PC-3 (cell line): ENCODE measurements at regions not wholly inside any gene's neighbourhood (a gene's known extent, or its start where the extent isn't known, plus 50 kb on each side); places are given as distances from the start of the nearest gene placed in this dataset.
"Not testable (repeated sequence)": the region's sequence is repeated elsewhere in the genome, so short reads cannot be mapped to it uniquely, and the experiment has no call there.

Source experiments
- ATAC-seq: fragments of 200-7000 bp; cut with Tn5 transposase; 2 replicates; pipeline ENCODE4 v1.9.1; 2020; ENCODE audit warnings: mild to moderate bottlenecking, moderate library complexity
- BruUV-seq: library from RNA; stranded (reverse); fragments of 400-500 nt; replicated peaks from 2 replicates; lab custom pipeline; 2021; lab: Mats Ljungman, UMichigan
- CTCF ChIA-PET: fragments of 300-600 bp; sonication (Branson Sonifier 250); formaldehyde crosslinking; loops from one replicate; lab custom pipeline; 2022; ENCODE audit warnings: antibody characterized with exemption; lab: Charles Lee
- POLR2A ChIA-PET: fragments of 300-600 bp; sonication (Branson Sonifier 250); formaldehyde crosslinking; loops from one replicate; lab custom pipeline; 2022; ENCODE audit warnings: antibody characterized with exemption; ENCODE audit not compliant: unreplicated experiment; lab: Charles Lee
- DNase-seq: peaks from one replicate; pipeline ENCODE4 v3.0.0-alpha.2; 2015
- H2AFZ ChIP-seq: fragments of 300-600 bp; sonication (generic); 2 replicates; pipeline ENCODE4 v1.6.0; 2016; ENCODE audit warnings: antibody characterized with exemption, low read length
- H3F3A ChIP-seq: fragments of 300-600 bp; sonication (generic); one replicate; pipeline ENCODE4 v1.6.0; 2017; ENCODE audit warnings: antibody characterized with exemption, low read length, control low read depth, mild to moderate bottlenecking; ENCODE audit not compliant: unreplicated experiment
- H3K27ac ChIP-seq: fragments of 300-600 bp; sonication (generic); 2 replicates; pipeline ENCODE4 v1.5.1; 2016; ENCODE audit warnings: mild to moderate bottlenecking, low read length
- H3K27me3 ChIP-seq: fragments of 300-600 bp; sonication (generic); 2 replicates; pipeline ENCODE4 v1.6.1; 2016; ENCODE audit warnings: low read length, mixed read lengths
- H3K36me3 ChIP-seq: fragments of 300-600 bp; sonication (generic); 2 replicates; pipeline ENCODE4 v1.6.1; 2016; ENCODE audit warnings: low read depth, mixed run types, low read length, mixed read lengths
- H3K4me1 ChIP-seq: fragments of 300-600 bp; sonication (generic); 2 replicates; pipeline ENCODE4 v1.5.1; 2016; ENCODE audit warnings: low read length; ENCODE audit not compliant: insufficient read depth
- H3K4me2 ChIP-seq: fragments of 300-600 bp; sonication (generic); 2 replicates; pipeline ENCODE4 v1.6.0; 2016; ENCODE audit warnings: low read length
- H3K4me3 ChIP-seq: fragments of 300-600 bp; sonication (generic); 2 replicates; pipeline ENCODE4 v1.5.1; 2016; ENCODE audit warnings: mild to moderate bottlenecking, low read length, mixed read lengths
- H3K79me2 ChIP-seq: fragments of 300-600 bp; sonication (generic); 2 replicates; pipeline ENCODE4 v1.6.1; 2017; ENCODE audit warnings: low read length, mixed read lengths
- H3K9ac ChIP-seq: fragments of 300-600 bp; sonication (generic); 2 replicates; pipeline ENCODE4 v1.6.0; 2016; ENCODE audit warnings: mild to moderate bottlenecking, low read length
- H3K9me2 ChIP-seq: fragments of 300-600 bp; sonication (generic); replicated peaks from 2 replicates; pipeline ENCODE4 v1.6.1; 2016; ENCODE audit warnings: mixed run types, low read length, mixed read lengths
- H3K9me3 ChIP-seq: fragments of 300-600 bp; sonication (generic); 2 replicates; pipeline ENCODE4 v1.6.1; 2016; ENCODE audit warnings: low read length, mixed read lengths
- H4K20me1 ChIP-seq: fragments of 300-600 bp; sonication (generic); 2 replicates; pipeline ENCODE4 v1.6.1; 2016; ENCODE audit warnings: low read length, mixed read lengths
- EZH2 ChIP-seq: fragments of 300-600 bp; sonication (generic); IDR thresholded peaks from one replicate; pipeline ENCODE4 v1.6.1; 2017; ENCODE audit warnings: antibody characterized with exemption, mild to moderate bottlenecking, low read length; ENCODE audit not compliant: unreplicated experiment
- EZH2phosphoT487 ChIP-seq: fragments of 300-600 bp; sonication (generic); IDR thresholded peaks from 2 replicates; pipeline ENCODE4 v1.6.1; 2018; ENCODE audit warnings: mild to moderate bottlenecking, antibody characterized with exemption, low read length, borderline replicate concordance
- intact Hi-C: fragments of 100-400 bp; cut with micrococcal nuclease; formaldehyde crosslinking; loops from 2 replicates; pipeline ENCODE4 v1.9.0; 2023
- TF ChIP-seq, protein P1 (sequence below): fragments of 300-600 bp; sonication (generic); conservative IDR thresholded peaks from 2 replicates; pipeline ENCODE4 v1.5.1; 2017; ENCODE audit warnings: antibody characterized with exemption, low read depth, mild to moderate bottlenecking, low read length

DNA sequence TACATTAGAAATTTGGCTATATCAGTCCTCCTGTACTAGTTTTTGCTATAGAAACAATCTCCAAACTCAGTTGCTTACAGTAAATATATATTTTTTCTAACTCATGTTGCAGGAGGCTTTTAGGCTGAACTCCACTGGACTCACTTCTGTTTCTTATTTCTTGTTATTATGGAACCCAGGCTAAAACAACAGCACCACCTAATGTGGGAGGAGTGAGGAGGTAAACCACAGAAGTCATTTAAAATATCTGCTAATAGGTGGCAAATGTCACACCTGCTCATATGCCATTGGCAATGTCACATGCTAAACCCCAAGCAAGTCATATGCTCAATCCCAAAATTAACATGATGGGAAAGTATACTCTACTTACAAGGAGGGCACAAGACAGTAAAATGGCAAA is 462.2 kb downstream of the PLOD2 start:
- intact Hi-C loops = no loop called here
- ChIA-PET CTCF (no interaction called here), POLR2A (no interaction called here)
- no peak overlapping the region for H3K4me3 ChIP-seq
- H3K9me3 ChIP-seq = no peaks in the 10 kb centered on the region
- no peaks in the 10 kb centered on the region for H3K9me2 ChIP-seq
- H4K20me1 ChIP-seq = no peaks in the 10 kb centered on the region
- H3F3A ChIP-seq = no peaks in the 10 kb centered on the region
- H3K9ac ChIP-seq = no peak overlapping the region
- TF ChIP-seq EZH2 (no peak), EZH2phosphoT487 (no peak)
- TF ChIP-seq, protein P1, sequence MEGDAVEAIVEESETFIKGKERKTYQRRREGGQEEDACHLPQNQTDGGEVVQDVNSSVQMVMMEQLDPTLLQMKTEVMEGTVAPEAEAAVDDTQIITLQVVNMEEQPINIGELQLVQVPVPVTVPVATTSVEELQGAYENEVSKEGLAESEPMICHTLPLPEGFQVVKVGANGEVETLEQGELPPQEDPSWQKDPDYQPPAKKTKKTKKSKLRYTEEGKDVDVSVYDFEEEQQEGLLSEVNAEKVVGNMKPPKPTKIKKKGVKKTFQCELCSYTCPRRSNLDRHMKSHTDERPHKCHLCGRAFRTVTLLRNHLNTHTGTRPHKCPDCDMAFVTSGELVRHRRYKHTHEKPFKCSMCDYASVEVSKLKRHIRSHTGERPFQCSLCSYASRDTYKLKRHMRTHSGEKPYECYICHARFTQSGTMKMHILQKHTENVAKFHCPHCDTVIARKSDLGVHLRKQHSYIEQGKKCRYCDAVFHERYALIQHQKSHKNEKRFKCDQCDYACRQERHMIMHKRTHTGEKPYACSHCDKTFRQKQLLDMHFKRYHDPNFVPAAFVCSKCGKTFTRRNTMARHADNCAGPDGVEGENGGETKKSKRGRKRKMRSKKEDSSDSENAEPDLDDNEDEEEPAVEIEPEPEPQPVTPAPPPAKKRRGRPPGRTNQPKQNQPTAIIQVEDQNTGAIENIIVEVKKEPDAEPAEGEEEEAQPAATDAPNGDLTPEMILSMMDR = no peak
- H3K36me3 ChIP-seq = no peaks in the 10 kb centered on the region
- H2AFZ ChIP-seq = no peak overlapping the region
- no peak overlapping the region for H3K27ac ChIP-seq
- no peaks in the 10 kb centered on the region for H3K4me1 ChIP-seq
- ATAC-seq (no peak), DNase-seq (no peak)
- H3K79me2 ChIP-seq = no peaks in the 10 kb centered on the region
- no TSS peak for BruUV-seq
- no peaks in the 10 kb centered on the region for H3K27me3 ChIP-seq
- H3K4me2 ChIP-seq = no peak overlapping the region

DNA sequence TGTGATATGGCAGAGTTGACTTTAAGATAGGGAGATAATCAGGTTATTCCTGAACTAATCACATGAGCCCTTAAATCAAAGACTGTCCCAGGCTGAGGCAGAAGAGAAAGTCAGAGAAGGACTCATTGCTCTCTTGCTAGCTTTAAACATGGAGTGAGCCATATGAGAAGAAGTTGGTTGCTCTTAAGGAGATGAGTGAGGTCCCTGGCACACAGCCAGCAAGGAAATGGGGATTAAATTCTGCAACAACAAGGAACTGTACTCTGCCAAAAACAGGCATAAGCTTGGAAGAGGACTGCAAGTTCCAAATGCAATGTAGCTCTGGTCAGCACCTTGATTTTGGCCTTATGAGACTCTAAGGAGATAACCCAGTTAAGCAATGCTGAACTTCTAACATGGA is 457.0 kb downstream of the PLOD2 start:
- Histone ChIP-seq H3F3A (no peaks in the 10 kb centered on the region), H3K36me3 (no peaks in the 10 kb centered on the region), H4K20me1 (no peaks in the 10 kb centered on the region), H3K4me2 (no peak overlapping the region), H3K79me2 (no peaks in the 10 kb centered on the region), H2AFZ (no peak overlapping the region), H3K27me3 (no peaks in the 10 kb centered on the region), H3K4me1 (no peaks in the 10 kb centered on the region), H3K9me3 (no peaks in the 10 kb centered on the region), H3K9ac (no peak overlapping the region), H3K27ac (no peak overlapping the region), H3K4me3 (no peak overlapping the region), H3K9me2 (no peaks in the 10 kb centered on the region)
- TF ChIP-seq EZH2 = no peak
- TF ChIP-seq, protein P1 = no peak
- TF ChIP-seq EZH2phosphoT487 = no peak
- POLR2A ChIA-PET = no interaction called here
- CTCF ChIA-PET = no interaction called here
- intact Hi-C loops = no loop called here
- ATAC-seq (no peak), DNase-seq (no peak)
- no TSS peak for BruUV-seq

DNA sequence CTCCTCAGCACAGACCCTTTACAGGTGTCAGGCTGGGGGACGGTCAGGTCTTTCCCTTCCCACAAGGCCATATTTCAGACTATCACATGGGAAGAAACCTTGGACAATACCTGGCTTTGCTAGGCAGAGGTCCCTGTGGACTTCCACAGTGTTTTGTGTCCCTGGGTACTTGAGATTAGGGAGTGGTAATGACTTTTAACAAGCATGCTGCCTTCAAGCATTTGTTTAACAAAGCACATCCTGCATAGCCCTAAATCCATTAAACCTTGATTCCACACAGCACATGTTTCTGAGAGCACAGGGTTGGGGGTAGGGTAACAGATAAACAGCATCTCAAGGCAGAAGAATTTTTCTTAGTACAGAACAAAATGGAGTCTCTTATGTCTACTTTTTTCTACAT is 451.2 kb downstream of the PLOD2 start:
- H3K79me2 ChIP-seq, POLR2A ChIA-PET, BruUV-seq, H3K9me3 ChIP-seq, H3K27me3 ChIP-seq, H3K4me2 ChIP-seq, CTCF ChIA-PET, H2AFZ ChIP-seq, ATAC-seq, H3K27ac ChIP-seq, H4K20me1 ChIP-seq, H3K4me1 ChIP-seq, H3K36me3 ChIP-seq, H3K4me3 ChIP-seq, H3K9ac ChIP-seq, intact Hi-C loops, DNase-seq, H3K9me2 ChIP-seq, H3F3A ChIP-seq: not testable (repeated sequence)
